ENCODE measurements at regions not wholly inside any gene's neighbourhood (a gene's known extent, or its start where the extent isn't known, plus 50 kb on each side); places are given as distances from the start of the nearest gene placed in this dataset.

DNA sequence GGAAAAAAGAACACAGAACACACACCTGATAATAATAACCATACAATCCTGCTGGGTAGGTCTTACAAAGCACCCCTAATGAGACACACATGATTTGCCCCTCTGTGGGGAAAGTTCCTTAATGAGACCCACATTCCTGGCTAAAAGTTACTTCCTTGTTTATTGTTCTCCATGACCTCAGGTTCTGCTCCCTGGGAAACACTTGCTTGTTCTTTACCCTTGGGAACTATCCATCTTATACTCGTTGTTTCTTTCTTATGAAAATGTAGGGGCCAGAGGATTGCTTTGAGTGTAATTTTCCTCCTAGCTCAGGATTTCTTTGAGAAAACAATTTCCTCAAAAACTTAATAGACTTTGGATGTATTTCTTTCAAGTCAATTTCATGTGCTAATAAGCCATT, 52.1 kb upstream of the PCDH10 start (continued):
- TF ChIP-seq E2F1 (CRISPR knock-in tag; IDR thresholded peaks at IDR 0.05) (no peak), FOXA1 (IDR thresholded peaks at IDR 0.05) (no peak), FOXA1 (CRISPR knock-in tag; IDR thresholded peaks at IDR 0.05) (no peak), TIGD3 (CRISPR knock-in tag; IDR thresholded peaks at IDR 0.05; ENCODE audit: borderline replicate concordance) (no peak), ZFP1 (CRISPR knock-in tag; IDR thresholded peaks at IDR 0.05) (no peak), ZNF775 (CRISPR knock-in tag; IDR thresholded peaks at IDR 0.05; ENCODE audit: borderline replicate concordance) (no peak), ATAD3A (CRISPR knock-in tag; IDR thresholded peaks at IDR 0.05) (no peak), NCOR1 (IDR thresholded peaks at IDR 0.05; ENCODE audit: borderline replicate concordance, low read length) (no peak), TCF7L2 (IDR thresholded peaks at IDR 0.05; ENCODE audit: low read depth, low read length) (no peak), FOSL1 (CRISPR knock-in tag; IDR thresholded peaks at IDR 0.05; ENCODE audit: borderline replicate concordance) (no peak)

Small RNA genes in the stretch of these regions (small RNA-seq; reads per million reads assigned to genes)
- 0 reads per million in 3 experiments for gene AC096711.1 (ENCODE audit: insufficient read depth in 2 of 3, insufficient read length in 3 of 3, low read depth in 2 of 3, low replicate concordance in 1 of 3)

Data from HepG2 (cell line).